Daoy (cell line): ENCODE measurements at regions not wholly inside any gene's neighbourhood (a gene's known extent, or its start where the extent isn't known, plus 50 kb on each side); places are given as distances from the start of the nearest gene placed in this dataset.
"Not testable (repeated sequence)": the region's sequence is repeated elsewhere in the genome, so short reads cannot be mapped to it uniquely, and the experiment has no call there.

Experiments used
- DNase-seq: peaks from one replicate; pipeline ENCODE4 v3.0.0-alpha.2; 2015; ENCODE audit warnings: low read depth

DNA sequence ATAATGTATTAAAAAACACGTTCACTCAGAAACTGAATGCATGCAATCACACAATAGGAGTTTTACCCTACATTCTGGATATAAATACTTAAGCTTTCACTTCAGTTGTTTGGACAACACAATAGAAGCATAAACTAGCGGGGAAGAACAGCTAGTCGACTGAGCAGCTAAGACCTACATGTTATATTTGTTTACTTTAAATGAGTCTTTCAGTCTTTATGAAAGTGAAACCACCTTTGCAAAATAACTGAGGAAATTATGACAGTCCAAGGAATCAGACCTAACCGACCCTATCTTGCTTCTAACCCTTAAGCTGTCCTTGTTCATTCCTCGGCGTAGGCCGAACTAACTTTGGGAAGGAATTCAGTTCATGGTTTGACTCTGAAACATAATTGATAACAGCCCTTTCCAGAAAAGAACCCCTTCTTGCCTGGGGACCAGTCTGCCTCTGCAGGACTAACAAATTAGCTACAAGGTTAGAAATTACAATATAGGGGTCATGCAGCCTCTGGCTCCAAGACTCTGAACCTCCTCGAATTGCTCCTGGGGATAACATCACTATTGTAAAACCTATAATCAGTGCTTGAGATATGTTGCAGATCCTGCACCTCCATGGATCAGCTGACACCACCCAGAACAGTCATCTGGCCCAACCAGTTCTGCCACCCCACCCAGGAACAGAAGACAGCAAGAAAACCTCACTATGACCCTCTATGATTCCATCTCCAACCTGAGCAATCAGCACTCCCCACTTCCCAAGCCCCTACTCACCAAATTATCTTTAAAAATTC, 185.1 kb upstream of the KLF6 start:
- no peak for DNase-seq

GRCh38 chr10:3968727-3969126, 183.7 kb upstream of the KLF6 start:
- no peak for DNase-seq

DNA sequence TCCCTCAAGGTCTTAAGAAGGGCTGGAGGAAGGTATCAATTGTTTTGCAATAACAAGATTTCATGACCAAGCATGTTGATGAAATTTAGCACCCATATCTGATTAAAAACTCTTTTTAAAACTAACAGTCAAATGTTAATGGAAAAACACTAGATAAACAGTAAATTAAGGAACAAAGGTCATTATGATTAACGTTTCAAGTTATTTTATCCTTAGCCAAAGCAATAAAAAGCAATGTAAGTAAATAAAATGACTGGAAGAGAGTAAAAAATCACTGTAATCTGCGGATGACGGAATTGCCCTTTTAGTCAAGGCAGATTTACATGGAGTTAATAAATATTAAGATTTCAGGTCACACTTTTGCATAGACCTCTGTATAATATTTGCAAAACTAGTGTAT, 179.5 kb upstream of the KLF6 start:
- DNase-seq, result no peak

DNA sequence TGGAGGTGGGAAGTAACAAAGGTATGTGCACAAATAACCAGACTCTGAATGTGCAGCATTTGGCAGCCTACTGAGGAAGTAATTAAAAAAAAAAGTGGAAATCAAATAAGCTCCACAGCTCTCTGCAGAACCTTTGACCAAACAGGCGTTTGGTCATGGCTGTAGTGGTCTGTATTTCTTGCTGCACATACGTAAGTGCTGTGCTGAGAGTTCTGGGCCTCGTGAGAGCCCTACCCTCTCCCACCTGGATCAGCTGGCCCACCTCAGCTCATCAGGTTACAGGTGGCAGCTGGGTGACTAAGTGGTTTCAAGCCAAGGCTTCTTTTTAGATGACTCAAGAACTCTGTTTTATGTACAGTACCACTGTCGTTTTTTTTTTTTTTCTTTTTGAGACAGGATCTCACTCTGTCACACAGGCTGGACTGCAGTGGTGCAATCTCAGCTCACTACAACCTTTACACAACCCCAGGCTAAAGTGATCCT, 178.2 kb upstream of the KLF6 start:
- no peak for DNase-seq

DNA sequence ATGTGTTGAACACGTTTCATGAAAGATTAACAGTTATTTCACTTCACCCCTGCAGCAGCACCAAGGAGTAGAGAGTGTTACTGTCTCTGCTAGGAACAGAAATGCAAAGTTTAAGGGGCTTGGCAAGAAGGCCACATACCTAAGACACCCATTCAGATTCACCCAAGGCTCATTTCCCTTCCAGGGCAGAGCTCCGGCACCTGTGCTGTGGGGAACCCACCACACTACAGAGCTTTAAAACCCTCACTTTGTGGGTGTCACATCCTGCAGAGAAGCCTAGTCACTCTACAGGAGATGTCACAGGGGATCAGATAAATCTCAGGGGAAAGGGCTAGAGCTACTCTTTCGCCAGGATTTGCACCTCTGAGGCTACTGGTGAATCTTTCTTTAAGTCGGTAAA, 176.1 kb upstream of the KLF6 start:
- DNase-seq, result no peak

DNA sequence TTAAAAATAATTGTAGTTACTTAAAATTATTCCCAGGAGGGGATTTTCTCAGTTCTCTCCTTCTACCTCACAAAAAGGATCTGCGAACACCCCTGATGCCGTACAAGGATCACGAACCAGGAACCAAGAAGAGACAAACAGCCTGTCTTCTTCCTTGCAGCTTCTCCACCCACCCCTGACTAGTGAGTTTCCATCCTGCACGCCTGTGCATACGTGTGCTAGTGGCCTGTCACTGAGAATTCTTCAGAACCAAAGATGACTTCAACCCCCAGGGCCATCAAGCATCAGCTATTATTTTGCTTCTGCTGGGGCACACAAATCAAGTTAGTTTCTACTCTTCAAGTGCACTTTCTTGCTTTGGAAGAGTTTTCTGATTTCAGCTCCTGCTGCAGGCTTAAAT, 175.5 kb upstream of the KLF6 start:
- no peak for DNase-seq

DNA sequence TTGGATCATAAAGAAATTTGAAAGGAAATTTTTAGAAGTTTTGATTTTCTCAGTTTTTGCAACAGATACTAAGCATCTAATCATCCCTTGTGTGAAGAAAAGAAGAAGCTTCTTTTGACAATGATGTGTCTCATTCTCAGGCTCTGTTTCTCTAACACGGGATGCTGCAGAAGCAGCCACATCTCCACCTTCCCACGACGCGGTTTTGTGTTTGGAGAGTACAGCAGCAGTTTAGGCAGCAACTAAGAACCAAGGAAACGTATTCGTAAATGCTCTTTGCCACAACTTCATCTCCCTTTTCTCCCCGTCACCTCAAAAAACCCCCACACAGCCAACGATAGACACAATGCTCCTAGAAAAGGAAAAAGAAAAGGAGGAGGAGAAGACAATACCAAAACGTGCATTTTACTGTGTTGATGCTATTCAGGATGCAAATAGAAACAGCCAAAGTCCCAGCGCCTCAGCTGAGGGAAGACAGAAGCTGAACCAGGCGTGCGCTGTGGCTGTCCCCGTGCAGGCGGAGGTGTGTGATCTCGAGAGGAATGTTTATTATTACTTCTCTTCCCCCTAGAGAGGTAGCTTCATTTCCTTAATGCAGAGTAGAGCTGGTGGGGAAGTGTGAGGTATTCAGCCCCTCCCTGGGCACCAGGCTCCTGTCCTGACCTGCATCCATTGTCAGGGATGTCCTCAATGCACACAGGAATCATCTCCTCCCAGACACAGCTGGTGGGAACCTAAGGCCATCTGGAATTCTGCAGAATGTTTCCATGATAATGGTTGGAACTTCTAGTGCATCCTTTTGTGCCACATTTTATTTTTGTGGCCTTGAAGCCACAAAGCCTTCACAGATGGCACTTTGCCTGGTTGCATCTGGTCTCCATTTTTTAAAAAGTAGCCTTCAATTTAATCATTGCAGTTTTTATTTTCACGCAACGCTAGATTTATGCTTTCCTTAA, 174.6 kb upstream of the KLF6 start:
- no peak for DNase-seq

- no peak for DNase-seq
These were observed 173.5 kb upstream of the KLF6 start for GRCh38 chr10:3958472-3958996.

DNA sequence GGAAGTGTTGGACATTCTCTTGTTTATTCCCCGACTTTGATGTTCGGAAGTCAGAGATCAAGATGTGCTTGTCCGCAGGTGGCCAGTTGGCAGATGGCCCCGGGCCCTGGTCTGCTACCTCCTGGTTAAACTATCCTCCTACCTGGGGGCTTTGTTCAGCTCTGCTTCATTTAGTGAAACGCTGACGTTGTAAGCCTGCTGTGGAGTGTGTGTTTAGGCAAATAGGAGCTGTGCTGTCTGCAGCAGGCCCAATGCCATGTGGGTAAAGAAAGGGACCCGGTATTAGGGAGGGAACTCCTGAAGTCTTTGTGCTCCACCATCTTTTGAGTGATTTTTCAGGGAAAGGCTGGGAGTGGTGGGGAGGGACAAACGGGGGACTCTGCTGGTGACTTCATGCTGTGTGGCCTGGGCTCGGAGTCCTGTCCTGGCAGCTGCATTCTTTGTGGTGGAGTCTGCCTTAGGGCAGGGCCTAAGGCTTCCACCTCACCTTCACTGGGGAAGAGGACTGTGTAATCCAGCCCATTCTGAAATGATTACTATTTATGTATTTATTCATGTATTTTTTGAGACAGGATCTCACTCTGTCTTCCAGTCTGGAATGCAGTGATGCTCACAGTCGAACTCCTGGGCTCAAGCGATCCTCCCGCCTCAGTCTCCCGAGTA, 171.1 kb upstream of the KLF6 start:
- DNase-seq, result no peak

DNA sequence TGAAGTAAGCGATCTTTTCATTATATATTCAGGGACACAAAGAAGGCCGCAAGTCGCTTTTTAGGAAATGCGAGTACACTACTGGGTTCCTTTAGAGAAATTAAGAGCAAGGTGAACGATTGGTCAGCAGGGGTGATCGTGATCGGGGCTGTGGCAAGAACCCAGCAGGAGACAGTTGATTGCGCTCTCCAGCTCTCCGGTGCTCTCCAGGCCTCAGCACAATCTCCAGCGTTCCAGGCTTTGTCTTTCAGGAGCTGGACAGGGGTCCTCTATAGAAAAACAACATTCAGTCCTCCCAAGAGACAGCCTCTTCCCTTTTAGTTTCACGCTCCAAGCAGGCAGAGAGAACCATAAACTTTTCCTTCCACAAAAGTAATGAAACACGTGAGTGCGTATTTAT, 170.5 kb upstream of the KLF6 start:
- no peak for DNase-seq

DNA sequence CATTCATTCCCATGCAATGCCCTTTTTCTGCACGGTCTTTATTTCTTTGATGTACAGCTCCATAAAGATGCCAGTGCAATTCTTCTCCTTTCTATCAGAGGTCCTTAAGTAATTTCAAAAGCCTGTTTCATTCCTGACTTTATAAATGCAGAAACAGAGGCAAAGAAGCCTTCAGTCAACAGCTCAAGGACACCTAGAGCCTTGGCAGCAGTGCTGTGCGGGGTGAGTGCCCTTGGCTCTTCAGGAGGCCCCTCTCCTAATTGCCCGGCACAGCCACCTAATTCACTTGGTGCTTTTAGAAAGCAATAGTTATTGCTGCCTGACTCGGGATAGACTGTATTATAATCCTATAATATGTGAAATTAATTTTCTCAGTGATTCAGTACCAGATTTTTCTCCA, 169.6 kb upstream of the KLF6 start:
- DNase-seq, result no peak

GRCh38 chr10:3954007-3954406, 169.0 kb upstream of the KLF6 start:
- DNase-seq, result not testable (repeated sequence)

- no peak for DNase-seq
These were observed 167.0 kb upstream of the KLF6 start for GRCh38 chr10:3951993-3952392.

DNA sequence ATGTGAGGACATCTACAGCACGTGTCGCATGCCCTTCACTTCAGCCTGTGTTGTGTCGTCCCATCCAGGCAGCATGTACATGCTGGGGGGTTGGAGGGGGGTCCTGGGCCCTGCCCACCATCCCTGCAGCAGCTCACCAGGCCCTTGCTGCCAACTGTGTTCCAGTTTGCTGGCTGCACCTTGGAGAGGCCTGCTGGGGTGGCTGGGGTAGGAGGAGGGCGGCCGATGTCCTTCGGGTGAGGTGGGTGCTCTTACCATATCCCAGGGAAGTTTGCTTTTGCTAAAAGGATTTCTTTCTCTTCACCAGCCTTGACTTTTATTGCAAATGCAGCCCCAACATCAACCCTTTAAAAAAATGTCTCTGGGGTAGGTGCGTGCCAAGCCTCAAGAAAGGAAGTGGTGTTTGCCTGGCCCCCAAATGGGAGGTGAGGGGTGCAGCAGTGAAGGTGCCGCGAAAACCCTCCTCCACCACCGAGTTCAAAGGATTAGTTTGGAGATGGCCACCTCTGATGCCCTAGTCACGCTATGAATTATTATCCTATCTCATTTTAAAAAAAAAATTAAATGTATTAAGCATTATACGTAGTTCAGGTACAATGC, 165.8 kb upstream of the KLF6 start:
- DNase-seq, result no peak

GRCh38 chr10:3949711-3950110, 164.7 kb upstream of the KLF6 start:
- no peak for DNase-seq

GRCh38 chr10:3948843-3949242, 163.8 kb upstream of the KLF6 start:
- peak; percentile 45 for DNase-seq

DNA sequence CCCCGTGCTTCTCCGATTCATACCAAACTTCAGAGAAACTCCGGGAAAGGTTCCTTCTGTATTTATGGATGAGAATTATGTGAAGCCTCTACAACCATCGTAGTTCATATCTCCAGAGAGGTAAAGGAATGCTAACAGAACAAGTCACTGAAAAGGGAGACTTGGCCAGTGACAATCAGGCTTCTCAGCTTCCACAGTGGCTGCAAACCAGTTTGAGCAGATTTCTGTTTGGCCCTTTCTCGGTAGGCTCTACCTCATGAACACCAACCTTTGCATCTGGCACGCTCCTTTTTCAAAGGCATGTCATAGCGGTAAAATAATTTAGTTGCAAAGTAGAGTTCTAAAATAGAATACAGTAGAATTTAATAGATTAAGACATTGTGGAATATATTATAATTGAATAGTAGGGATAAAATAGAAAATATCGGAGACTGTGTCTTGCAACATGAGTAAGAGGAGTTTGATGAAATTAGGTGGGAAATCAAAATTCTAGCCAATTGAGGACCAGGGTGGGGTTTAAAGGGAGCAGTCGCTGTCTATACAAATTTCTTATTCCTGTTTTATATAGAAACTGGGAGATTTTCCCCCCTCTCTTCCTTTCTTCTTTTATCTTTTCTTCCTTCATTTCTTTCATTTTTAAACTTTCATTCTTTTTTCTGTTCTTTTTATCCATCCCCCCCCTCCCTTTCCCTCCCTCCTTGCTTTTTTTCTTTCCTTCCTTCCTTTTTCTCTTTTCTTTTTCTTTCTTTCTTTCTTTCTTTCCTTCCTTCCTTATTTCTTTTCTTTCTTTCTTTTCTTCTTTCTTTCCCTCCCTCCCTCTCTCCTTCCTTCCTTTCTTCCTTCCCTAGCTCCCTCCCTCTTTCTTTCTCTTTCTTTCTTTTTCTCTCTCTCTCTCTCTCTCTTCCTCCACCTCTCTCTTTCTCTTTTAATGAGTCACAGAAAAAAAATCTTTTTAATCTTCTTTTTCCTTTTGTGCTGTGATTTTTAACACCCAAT, 161.5 kb upstream of the KLF6 start:
- DNase-seq, result no peak

DNA sequence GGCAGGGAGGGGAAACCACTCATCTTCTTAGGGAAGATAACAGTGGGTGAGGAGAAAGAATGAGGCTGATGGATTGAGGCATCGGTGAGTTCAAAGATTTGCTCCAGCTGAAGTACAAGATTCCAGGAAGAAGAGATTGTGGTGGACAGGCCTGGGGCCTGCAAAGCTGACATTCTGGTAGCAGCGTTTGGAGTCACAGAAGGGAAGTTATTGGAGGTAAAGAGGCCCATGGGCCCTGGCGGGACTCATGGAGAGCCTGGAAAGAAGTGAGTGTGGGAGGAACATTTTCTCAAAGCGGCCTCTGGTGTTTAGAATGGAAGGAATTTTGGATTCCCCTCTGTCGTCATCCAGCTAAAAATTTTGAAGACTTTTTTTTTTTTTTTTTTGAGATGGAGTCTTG, 160.0 kb upstream of the KLF6 start:
- no peak for DNase-seq

DNA sequence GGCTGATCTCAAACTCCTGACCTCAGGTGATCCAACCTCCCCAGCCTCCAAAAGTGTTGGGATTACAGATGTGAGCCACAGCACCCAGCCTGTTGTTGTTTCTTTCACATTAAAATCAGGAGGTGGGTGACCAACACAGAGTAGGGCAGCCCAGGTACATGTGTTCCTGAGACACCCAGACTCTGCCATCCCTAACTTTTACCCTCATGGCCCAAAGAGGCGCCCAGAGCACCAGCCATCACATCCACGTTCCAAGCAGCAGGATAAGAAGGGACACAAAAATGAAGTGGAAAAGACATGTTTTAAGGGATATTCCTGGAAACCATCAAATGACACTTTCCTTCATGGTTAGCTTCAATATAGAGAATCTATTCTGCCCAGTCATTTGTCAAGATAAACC, 159.6 kb upstream of the KLF6 start:
- DNase-seq, result no peak

DNA sequence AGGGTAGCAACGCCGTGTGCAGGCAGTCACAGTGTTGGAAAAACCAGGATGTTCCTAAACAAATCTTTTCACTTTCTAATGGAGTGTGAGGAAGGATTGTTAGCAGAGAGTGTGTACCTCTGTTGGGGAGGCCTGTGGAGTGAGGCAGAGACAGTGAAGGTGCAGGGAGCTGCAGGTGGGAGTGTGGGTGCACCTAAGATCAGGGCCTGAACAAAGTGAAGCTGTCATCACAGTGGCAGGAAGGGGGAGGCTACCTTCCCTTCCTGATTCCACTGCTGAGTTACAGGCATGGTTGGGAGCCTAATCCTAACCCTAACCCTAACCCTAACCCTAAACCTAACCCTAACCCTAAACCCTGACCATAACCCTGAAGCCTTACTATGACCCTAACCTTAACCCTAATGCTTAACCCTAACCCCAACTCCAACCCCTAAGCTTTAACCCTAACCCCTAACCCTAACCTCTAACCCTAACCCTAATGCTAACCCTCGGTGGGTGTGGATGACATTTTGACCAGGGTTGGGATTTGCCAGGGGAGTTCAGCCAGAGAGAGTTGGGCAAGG, 158.8 kb upstream of the KLF6 start:
- DNase-seq, result no peak
